ENCODE measurements at regions not wholly inside any gene's neighbourhood (a gene's known extent, or its start where the extent isn't known, plus 50 kb on each side); places are given as distances from the start of the nearest gene placed in this dataset.
A peak's percentile ranks its signal among the peaks of the same experiment; 100 is the strongest.

DNA sequence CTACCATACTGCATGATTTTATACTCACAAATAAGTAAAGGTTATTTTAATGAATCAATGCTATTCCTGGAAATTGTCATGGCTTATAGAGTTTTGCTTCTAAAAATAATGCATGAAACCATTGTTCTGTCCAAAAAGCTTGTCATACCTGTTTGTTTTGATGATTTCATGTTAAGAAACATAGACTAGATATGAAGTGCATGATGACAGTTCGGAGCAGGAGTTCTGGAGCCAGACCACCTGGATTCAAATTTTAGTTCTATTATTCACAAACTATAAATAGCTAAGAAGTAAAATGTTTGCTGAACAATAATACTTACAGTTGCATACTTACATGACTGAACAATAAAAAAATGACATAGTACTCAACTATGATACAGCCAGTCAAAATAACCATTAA lies 107.0 kb upstream of the AKR1E2 start:
- TF ChIP-seq, protein P1, sequence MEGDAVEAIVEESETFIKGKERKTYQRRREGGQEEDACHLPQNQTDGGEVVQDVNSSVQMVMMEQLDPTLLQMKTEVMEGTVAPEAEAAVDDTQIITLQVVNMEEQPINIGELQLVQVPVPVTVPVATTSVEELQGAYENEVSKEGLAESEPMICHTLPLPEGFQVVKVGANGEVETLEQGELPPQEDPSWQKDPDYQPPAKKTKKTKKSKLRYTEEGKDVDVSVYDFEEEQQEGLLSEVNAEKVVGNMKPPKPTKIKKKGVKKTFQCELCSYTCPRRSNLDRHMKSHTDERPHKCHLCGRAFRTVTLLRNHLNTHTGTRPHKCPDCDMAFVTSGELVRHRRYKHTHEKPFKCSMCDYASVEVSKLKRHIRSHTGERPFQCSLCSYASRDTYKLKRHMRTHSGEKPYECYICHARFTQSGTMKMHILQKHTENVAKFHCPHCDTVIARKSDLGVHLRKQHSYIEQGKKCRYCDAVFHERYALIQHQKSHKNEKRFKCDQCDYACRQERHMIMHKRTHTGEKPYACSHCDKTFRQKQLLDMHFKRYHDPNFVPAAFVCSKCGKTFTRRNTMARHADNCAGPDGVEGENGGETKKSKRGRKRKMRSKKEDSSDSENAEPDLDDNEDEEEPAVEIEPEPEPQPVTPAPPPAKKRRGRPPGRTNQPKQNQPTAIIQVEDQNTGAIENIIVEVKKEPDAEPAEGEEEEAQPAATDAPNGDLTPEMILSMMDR (IDR thresholded peaks at IDR 0.05; ENCODE audit: low read depth, low read length): no peak
- no peak for DNase-seq (ENCODE audit: extremely low read depth, low read depth)

DNA sequence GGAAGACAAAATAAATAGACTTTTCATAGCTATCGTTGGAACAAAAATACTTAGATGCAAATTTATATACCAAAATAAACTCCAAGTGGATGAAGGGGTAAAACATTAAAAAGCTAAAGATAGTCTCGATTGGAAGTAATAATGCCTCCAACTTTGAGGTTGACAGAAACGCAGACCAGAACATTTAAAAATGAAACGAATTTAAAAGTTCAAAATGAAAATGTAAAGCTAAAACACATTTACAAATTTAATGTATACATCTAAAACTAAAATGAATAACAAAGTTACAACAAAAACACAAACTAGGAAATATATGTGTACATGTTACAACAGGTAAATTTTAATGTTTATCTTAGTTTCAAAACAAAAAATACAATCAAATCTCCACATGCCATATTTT lies 107.5 kb upstream of the AKR1E2 start:
- no peak for DNase-seq (ENCODE audit: extremely low read depth, low read depth)
- TF ChIP-seq, protein P1 (IDR thresholded peaks at IDR 0.05; ENCODE audit: low read depth, low read length): no peak

GRCh38 chr10:4717670-4718069 lies 108.3 kb upstream of the AKR1E2 start:
- TF ChIP-seq, protein P1 (IDR thresholded peaks at IDR 0.05; ENCODE audit: low read depth, low read length): no peak
- no peak for DNase-seq (ENCODE audit: extremely low read depth, low read depth)

GRCh38 chr10:4710858-4711257 lies 115.1 kb upstream of the AKR1E2 start:
- no peak for DNase-seq (ENCODE audit: extremely low read depth, low read depth)
- TF ChIP-seq, protein P1 (IDR thresholded peaks at IDR 0.05; ENCODE audit: low read depth, low read length): no peak

DNA sequence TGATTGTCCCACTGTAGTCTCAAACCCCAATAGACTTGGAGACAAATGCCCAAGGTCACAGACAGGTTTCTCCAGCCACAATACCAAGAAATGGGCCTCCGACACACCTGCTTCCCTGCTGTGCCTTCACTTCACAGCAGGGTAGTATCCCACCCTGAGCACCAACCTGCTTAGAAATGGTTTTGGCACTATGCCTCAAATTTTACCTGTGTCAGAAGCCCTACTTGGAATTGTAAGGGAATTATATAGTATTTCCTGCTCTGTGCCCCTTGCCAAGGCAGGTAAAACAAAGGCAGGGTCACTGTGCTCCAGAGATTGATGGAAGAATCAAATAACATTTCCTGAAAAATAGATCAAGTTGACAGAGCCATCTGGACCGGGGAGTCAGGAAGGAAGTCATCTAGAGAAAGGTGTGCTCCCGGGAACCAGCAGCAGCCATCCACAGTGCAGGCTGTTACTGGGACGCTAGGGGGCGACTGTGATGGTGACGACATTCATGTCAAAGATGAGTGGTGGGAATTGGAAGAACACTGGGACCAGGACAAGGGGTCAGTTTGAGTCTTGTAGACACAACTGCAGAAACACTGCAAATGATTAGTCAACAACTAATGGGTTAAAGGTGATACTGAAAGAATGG lies 117.8 kb upstream of the AKR1E2 start:
- TF ChIP-seq, protein P1 (IDR thresholded peaks at IDR 0.05; ENCODE audit: low read depth, low read length): no peak; the same call in 1 of the 2 replicates
- DNase-seq (ENCODE audit: extremely low read depth, low read depth): no peak

GRCh38 chr10:4707221-4707620 lies 118.8 kb upstream of the AKR1E2 start:
- TF ChIP-seq, protein P1 (IDR thresholded peaks at IDR 0.05; ENCODE audit: low read depth, low read length): no peak

GRCh38 chr10:4704034-4704545 lies 121.9 kb upstream of the AKR1E2 start:
- peak; percentile 72 for DNase-seq (ENCODE audit: extremely low read depth, low read depth)
- TF ChIP-seq, protein P1 (IDR thresholded peaks at IDR 0.05; ENCODE audit: low read depth, low read length): no peak

More at GRCh38 chr10:4707221-4707620, 118.8 kb upstream of the AKR1E2 start:
- DNase-seq (ENCODE audit: extremely low read depth, low read depth): no peak

All from AG09319 (cell line).